Fibroblast of skin of abdomen (primary cell): ENCODE measurements at regions not wholly inside any gene's neighbourhood (a gene's known extent, or its start where the extent isn't known, plus 50 kb on each side); places are given as distances from the start of the nearest gene placed in this dataset.
"Not testable (repeated sequence)": the region's sequence is repeated elsewhere in the genome, so short reads cannot be mapped to it uniquely, and the experiment has no call there.

Experiments
- DNase-seq: peaks from one replicate; pipeline ENCODE4 v3.0.0-alpha.2; 2013

GRCh38 chrX:18002791-18003190 lies 141.7 kb upstream of the RAI2 start:
- no peak for DNase-seq

GRCh38 chrX:17994429-17994828 lies 133.3 kb upstream of the RAI2 start:
- DNase-seq: no peak

GRCh38 chrX:17993062-17993461 lies 132.0 kb upstream of the RAI2 start:
- no peak for DNase-seq

- no peak for DNase-seq
Measured at GRCh38 chrX:17990532-17990931, 129.4 kb upstream of the RAI2 start.

GRCh38 chrX:17987783-17988182 lies 126.7 kb upstream of the RAI2 start:
- no peak for DNase-seq

GRCh38 chrX:17986977-17987376 lies 125.9 kb upstream of the RAI2 start:
- no peak for DNase-seq

GRCh38 chrX:17986440-17986839 lies 125.3 kb upstream of the RAI2 start:
- DNase-seq: no peak

- DNase-seq: no peak
Measured at GRCh38 chrX:17984415-17984814, 123.3 kb upstream of the RAI2 start.

GRCh38 chrX:17983389-17983788 lies 122.3 kb upstream of the RAI2 start:
- no peak for DNase-seq

GRCh38 chrX:17977696-17978095 lies 116.6 kb upstream of the RAI2 start:
- DNase-seq: no peak

GRCh38 chrX:17976955-17977354 lies 115.9 kb upstream of the RAI2 start:
- DNase-seq: no peak

- DNase-seq: not testable (repeated sequence)
Measured at GRCh38 chrX:17975349-17975748, 114.3 kb upstream of the RAI2 start.

- DNase-seq: no peak
Measured at GRCh38 chrX:17968367-17968766, 107.3 kb upstream of the RAI2 start.

- DNase-seq: no peak
Measured at GRCh38 chrX:17967888-17968287, 106.8 kb upstream of the RAI2 start.

- no peak for DNase-seq
Measured at GRCh38 chrX:17964871-17965270, 103.8 kb upstream of the RAI2 start.

GRCh38 chrX:17960891-17961290 lies 99.8 kb upstream of the RAI2 start:
- DNase-seq: no peak

GRCh38 chrX:17944833-17945497 lies 83.9 kb upstream of the RAI2 start:
- DNase-seq: peak; percentile 0

- DNase-seq: not testable (repeated sequence)
Measured at GRCh38 chrX:17941171-17941570, 80.1 kb upstream of the RAI2 start.

- no peak for DNase-seq
Measured at GRCh38 chrX:17939724-17940123, 78.6 kb upstream of the RAI2 start.

GRCh38 chrX:17933856-17934255 lies 72.8 kb upstream of the RAI2 start:
- no peak for DNase-seq

- DNase-seq: no peak
Measured at GRCh38 chrX:17932781-17933180, 71.7 kb upstream of the RAI2 start.

GRCh38 chrX:17931855-17932254 lies 70.8 kb upstream of the RAI2 start:
- no peak for DNase-seq

GRCh38 chrX:17930850-17931249 lies 69.8 kb upstream of the RAI2 start:
- no peak for DNase-seq

- no peak for DNase-seq
Measured at GRCh38 chrX:17923546-17923945, 62.4 kb upstream of the RAI2 start.

GRCh38 chrX:17922303-17922702 lies 61.2 kb upstream of the RAI2 start:
- DNase-seq: no peak
